Stimulated activated CD4-positive, alpha-beta T cell treated with anti-CD3 and anti-CD28 coated beads, TNF-alpha, amount 100 ng/mL, for 4 hours (primary cell): ENCODE measurements at regions not wholly inside any gene's neighbourhood (a gene's known extent, or its start where the extent isn't known, plus 50 kb on each side); places are given as distances from the start of the nearest gene placed in this dataset.

Experiments used
- DNase-seq, 3 experiments: peaks; one replicate each; pipeline ENCODE4 v3.0.0-alpha.2; 2020; ENCODE audit warnings: low read depth in 3 of 3

DNA sequence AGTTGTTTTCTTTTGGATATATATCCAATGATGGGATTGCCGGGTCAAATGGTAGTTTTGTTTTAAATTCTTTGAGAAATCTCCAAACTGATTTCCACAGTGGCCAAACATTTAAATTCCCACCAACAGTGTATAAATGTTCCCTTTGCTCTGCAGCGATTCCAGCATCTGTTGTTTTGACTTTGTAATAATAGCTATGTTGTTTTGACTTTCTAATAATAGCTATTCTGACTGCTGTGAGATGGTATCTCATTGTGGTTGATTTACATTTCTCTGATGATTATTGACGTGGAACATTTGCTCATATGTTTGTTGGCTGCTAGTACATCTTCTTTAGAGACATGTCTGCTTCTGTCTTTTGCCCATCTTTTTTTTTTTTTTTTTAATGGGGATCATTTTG is 332.2 kb upstream of the GBE1 start:
- no peak for DNase-seq

DNA sequence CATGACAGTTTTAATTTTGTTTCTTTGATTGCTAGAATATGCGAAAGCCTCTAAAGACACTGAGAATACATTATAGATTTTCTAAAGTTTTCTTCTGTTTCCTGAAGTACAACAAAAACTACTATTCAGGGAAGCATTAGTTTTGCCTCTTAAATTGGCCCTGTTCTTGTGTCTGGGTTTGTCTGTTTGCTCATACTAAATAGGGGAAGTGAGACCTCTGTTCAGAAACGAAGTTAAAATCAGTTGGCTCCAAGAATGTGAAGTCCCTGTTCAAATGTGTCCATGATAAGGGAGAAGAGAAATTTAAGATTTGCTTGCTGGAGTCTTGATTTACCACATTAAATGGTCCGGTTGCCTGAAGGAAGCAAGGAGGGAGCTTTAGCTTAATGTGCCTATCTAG is 327.3 kb upstream of the GBE1 start:
- DNase-seq: no peak

DNA sequence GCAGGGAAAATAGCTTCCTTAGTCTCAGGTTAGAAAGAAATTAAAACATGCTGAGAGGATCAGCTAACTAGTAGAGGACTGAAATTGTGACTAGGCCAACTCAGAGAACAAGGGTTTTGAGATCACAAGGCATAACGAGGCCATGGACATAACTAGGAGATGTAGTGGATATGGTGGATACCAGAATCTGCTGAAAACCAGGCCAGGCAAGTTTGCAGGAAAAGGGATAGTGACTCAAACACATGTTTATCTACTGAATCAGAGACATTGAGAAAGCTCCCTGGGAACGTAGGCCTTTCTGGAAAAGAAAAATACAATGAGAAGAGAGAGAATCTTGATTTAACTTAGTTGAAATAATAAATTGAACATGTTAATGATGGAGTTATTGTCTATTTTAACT is 326.5 kb upstream of the GBE1 start:
- no peak for DNase-seq

DNA sequence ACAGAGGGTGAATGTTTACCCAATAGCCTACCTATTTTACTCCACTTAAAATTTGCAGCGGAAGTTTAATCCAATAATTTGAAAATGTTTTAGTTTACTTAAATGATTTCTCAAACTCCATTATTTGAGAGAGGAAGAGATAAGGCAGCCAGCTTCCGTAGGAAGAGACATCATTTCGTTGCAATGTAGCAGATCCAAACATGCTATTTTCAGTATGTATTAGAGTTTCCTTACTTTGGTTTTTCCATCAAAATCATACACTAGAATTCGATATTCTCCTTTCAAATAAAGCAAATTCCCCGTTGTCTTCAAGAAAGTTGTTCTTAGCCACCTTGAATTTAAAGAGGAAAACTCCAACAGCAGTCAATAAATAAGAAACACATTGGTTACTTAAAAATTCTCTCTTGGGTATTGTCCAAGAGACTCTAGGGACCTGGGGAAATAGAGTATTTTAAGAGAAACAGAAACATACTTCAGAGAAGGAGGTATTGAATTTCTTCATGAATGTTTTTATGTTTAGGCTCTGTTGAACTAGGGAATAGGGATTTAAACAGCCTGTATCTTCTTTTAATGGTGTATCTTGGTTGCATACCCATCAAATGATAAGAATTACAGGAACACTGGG is 324.5 kb upstream of the GBE1 start:
- no peak for DNase-seq

DNA sequence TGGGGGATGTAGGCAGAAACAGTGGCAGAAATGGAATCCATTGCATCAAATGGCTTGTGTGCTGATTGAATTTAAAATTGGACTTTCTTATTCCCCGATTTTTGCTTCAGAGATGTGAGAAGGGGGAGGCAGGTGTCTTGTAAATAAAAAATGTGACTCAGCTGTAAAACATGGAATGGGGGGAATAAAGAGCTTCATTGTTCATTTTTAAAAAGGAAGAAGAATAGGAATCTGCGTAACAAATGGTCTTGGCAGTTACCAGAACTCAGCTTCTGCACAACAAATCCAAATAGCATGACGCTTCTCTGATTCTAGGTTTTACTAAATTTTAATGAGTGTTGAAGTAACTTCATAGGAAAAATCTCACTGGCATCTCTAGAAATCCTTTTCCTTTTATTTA is 323.9 kb upstream of the GBE1 start:
- DNase-seq: no peak

DNA sequence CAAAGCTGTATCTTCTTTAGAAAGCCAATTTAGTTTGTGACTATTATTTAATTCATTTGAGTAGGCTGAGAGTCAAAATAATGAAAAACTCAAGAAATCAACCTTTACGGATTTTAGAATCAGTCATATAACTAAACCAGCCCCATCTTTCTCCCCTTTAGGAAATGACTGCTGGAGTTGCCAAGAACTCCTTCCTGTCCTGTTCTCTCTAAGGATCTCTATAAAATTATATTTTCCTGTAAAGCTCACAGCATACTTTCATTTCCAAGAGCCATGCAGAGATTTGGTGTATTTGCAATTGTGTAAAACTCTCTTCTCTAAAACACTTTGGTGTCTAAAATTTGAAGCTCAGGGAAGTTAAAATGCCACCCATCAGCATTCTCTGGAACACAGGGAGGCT is 323.4 kb upstream of the GBE1 start:
- DNase-seq: no peak

DNA sequence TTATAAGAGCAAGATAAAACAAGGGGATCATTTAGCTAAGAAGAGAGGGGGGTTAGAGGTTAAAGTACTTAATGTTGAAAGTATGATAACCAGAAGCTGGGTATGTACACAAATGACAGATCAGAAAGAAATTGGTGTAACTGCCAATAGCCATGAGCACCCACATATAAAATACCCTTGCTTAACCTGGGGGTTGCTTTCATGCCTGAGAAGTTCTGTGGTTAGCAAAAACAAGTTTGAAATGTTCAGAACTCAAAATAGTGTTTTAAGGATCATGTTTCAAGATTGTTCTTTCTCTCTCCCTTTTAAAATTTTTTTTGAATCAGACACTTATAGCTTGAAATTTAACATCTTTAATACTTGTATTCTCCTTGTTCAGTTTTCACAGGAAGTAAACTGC is 321.4 kb upstream of the GBE1 start:
- no peak for DNase-seq

DNA sequence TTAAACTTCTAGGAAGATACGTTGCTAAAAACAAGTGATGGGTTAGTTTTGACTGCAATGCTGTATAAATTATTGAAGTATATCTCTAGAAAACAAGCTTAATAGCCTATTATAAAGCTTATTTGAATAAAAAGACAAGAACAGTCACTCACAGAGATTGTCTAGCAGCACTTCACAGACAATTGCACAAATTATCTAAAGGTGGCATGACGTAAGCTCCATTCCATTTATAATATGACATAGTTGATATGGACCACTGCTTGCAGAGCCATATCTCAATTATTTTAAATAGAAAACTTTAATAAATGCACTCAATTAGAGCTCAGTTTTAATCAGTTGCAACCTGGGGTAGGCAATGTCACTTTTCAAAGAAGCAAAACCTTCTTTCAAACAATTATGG is 319.9 kb upstream of the GBE1 start:
- DNase-seq: no peak

DNA sequence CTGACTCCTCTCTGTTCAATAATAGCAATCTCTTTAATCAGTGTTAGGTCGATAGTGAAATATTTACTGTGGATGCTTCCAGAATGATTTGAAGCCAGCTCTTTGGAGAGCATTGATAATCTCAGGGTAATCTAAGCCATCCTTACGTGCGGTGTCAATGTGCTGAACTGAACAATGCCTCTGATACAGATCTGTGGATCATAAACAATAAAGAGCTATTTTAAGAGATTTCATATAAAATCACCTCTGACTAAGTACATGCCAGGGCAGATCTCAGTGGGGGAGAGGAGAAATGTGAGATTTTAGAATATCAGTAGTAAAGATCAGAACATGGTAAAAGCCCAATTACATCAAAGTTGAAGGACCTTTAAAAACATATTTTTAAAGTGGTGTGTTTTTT is 319.3 kb upstream of the GBE1 start:
- DNase-seq: no peak

DNA sequence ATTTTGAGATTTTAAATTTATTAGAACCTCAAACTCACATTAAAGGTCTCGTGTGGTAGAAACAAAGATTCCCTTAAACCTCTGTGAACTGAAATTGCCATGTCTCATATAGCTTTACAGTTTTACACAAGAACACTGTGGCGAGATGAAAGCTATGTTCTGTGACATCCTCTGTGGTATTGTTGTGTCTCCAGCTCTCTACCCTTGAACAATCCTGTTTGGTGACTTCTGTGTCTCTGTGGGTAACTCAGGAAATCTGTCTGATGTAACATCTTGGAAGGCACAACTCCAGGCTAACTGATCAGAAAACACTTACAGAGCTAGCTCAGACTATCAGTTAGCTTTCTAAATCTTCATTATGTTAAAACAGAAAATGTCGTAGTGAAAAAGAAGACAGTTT is 318.8 kb upstream of the GBE1 start:
- DNase-seq: no peak

DNA sequence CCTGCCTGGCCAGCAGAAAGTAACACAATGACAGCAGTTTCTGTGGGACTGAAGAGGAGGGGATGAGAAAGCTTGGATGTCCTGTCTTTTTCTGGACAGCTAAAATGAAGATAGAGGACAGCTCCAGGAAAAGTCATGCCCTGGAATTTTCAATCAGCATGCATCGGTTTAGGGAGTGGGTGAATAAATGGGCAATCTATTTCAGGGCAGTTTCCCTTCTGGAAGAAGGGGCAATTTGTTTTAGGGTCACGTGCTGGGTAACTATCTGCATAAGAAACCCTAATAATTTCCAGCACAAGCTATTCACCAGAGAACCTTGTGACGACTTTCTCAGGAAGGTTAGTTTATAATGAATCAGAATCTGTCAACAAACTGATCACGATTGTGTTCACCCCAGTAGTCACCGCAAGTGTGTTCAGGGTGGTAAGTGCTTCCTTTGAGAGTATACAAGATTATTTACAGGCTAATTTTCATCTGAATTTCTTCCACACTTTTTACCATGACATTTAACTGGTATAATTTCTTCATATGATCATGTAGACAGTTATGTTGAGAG is 318.0 kb upstream of the GBE1 start:
- DNase-seq: no peak

DNA sequence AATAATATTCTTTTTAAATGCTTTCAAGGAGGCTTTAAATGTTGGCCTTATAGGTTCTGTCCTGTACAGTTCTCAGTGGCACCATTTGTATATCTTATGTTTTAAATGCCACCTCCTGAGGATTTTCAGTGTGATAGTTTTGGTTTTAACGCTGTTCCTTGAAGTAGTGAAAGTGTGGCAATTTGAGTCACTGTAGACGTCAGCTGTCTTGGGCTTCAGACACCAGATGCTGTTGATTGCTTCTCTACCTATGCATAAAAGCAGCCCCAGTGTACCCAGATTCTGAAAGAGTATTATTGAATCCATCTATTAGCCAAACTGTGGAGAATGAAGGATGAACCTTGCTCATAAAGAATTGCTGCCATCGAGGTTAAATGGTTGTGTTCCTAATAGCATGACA is 316.8 kb upstream of the GBE1 start:
- DNase-seq: no peak

DNA sequence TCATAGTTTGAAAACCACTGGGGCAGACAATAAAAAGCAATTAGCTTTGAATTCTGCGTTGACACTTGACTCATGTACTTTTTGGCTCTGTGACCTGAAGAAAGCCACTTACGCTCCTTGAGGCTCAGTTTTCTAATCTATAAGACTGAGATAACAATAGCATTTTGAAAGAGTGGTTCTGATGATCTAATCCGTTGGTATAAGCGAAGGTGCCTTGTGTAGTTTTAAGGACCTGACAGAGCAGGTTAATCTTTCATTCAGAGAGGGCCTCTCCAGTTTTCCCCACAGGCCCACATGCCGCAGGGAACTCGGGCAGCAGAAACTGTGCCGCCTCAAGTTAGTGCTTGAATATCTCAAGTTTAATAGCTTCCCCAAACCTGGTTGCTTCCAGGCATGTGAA is 306.0 kb upstream of the GBE1 start:
- DNase-seq: no peak

DNA sequence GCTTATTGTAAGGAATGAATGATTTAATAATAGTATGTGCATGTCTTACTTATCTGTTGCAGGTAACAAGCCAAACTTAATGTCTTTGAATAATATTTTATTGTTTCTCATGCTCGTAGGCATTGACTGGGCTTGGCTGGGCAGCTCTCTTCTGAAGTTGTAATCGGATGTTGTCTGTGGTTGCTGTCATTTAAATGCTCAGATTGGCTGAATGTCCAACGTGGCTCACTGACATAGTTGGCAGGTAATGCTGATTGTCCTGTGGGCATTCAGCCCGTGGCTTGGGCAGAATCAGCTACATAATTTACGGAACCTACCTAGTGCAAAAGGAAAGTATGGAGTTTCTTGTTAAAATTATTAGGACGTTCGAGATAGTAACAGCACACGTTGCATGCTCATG is 297.4 kb upstream of the GBE1 start:
- no peak for DNase-seq

DNA sequence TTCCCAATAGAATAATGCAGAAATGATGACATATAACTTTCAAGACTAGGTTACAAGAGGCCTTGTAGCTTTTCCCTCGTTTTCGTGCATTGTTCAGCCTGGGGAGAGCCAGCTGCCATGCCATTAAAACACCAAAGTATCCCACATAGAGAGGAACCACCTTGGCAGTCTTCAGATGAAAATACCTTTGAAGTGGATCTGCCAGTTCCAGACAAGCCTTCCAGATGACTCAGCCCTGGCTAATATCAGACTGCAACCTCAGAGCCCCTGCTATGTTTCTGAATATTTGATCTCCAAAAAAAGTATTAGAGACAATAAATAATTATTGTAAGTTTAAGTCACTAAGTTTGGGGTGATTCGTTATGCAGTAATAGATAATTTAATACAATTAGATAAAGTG is 294.3 kb upstream of the GBE1 start:
- DNase-seq: no peak

DNA sequence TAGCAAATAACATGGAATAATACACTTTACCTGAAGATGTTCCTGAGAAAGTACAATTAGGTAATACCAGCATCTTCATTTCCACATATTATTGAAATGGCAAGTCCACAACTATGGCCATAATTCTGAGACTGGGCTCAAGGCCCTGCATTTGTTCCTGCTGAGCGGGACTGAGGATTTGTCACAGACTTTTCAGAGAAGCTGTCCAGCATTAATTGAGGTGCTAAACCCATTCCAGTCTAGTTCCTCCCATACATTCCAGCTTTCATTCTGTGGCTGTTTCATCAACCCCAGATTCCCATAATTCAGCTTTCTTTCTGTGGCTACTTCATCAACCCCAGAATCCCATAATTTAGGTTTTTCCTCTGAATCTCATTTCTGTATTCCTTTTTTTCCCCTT is 293.4 kb upstream of the GBE1 start:
- DNase-seq: no peak

DNA sequence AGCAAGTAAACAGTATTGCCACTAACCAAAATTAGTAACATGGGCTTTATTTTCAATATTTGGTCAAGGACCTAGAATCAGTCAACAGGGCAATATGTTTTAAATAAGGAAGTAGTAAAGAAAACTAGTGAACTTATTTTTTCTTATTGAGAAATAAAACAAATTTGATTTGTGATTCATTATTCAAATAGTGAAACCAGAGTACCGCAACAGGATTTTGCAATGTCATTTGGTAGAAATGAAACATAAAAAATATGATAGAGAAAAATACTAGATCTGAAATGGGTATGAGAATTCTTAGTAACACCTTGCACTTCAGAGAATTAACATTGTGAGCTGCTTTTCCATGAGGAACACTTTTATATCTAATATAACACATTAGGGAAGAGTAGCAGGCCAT is 291.8 kb upstream of the GBE1 start:
- no peak for DNase-seq

DNA sequence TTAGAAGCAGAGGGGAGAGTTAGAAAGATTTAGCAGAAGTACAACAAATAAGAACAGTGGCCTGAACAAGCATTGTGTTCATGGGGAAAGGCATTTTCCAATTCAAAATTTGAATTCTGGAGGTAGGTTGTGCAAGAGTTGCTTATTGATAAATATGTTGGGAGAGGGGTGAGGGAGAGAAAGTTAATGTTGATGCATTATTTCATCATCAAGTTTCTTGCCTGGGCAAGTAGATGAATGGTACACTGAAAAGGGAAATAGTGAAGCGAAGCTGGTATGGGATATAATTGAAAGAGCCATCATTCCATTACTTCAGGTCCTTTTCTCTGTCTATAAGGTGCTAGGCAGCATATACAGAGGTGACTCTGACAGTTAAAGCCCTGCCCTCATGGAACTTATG is 288.9 kb upstream of the GBE1 start:
- no peak for DNase-seq

DNA sequence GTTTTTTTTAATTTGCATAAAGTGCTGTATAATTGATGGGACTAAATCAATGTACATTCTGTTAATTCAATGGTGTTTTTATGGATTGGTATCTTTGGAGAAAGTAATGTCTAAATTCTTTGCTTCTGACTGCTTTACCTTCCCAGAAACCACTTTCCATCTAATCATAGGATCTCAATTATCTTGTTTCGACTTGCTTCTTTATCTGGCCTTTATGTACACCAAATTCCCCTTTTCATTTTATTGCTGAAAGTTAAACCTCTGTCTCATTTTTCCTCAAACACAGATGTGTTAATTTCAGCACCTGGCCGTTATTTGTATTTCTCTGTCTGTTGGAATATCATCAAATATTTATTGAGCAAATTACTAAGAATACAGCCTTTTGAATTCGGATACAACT is 287.3 kb upstream of the GBE1 start:
- DNase-seq: no peak

DNA sequence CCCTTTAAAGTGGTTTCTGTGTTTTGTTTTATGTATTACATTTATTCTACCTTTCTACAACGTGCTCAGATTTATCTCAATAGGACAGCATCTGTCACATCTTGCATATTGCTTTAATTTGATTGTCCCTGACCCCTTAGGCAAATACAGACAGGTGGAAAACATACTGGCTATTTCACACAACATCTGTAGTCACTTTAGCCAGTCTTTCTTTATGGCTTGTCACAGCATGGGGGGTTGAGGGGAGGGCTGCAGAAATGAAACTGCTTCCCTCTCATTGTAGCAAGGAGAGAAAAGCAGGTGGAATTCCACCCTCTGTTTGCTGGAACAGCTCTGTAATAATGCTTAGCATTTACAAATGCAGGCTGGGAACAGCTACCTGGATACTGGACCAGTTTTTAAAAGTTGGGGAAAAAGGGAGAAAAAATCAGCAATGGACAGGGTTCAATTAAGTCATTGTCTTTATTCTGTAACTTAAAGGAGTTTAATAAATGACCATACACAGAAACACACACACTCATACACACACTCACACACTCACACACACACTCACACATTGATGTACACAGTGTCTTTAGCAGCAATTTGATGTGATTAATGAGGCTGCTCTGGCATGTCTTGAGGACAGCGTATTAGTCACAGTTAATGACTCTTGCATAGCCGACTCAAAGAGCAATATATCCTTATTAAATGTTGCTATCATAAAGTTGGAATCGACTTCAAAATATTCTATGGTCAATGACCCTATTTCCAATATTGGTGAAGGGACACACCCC is 283.7 kb upstream of the GBE1 start:
- no peak for DNase-seq

DNA sequence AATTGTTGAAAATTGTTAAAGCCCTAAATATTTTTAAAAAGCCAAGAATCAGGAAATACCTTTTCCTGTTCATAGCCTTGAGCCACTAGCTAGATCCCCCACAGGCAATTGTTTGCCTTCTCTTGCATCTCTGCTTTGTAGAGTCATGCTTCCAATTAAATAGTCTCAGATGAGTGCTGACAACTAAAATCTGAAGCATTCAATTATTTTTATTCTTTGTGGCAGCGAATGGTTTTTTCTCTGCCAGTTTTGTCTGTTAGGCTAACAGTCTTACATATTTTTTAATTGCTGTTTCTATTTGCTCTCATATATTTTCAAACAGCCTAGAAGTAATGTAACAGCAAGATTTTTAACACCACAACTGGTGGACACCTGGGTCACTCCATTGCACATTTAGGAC is 277.1 kb upstream of the GBE1 start:
- no peak for DNase-seq

DNA sequence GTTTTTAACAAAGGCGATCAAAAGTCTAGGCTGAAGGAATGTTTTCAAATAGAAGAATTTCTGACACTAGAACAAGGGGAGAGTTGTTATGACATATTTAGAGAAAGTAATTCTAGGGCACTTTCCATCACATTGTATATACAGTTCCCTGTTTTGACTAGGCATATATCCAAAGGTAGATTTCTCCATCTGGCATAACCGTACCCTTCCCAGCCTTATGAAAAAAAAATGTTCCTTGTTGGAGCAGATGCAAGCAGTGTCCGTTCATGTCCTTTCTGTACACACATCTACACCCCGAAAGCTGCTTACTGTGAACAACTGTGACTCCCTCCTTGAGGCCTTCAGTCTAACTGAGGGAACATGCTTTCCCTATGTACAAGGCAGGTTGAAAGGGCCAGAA is 271.7 kb upstream of the GBE1 start:
- no peak for DNase-seq

DNA sequence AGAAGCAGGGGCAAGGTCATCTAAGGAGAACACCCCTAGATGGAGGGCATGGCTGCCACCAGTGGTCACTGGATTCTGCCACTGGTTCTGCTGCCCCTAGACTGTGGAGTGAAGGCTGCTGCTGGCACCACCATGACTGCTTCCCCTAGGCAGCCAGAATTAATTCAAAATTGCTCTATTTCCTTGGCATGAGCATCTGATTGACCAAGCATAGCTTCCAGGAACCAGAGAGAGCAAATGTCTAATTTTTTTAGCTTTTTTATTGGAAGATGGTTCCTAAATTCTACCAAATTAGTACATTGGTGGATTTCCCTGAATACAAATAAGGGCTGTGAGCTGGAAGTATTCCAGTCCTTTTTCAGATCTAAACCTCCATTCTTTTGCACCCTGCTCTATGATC is 270.2 kb upstream of the GBE1 start:
- no peak for DNase-seq

DNA sequence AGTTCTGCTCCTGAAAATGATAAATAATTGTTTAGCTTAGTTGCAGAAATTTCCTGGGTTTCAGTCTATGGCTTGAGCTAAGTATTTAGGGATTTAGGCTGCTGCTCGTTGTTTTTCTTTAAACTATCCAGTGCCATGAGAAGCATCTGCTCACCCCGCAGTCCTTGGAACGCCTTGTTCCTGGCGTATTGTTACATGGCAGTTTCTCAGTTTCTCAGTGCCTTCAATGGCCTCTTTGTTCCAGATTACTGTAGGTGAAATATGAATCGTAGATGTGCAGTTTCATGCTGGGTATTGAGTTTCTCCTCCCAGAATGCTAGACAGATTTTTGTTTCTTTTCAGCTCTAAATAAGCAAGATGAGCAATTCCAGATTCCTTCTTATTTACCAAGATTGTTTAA is 269.5 kb upstream of the GBE1 start:
- no peak for DNase-seq
